BJ (cell line): ENCODE measurements at regions not wholly inside any gene's neighbourhood (a gene's known extent, or its start where the extent isn't known, plus 50 kb on each side); places are given as distances from the start of the nearest gene placed in this dataset.

Experiments used
- CTCF ChIA-PET: fragments of 350-600 bp; formaldehyde crosslinking; extraction: SDS; loops from one replicate; lab custom pipeline; 2021; ENCODE audit warnings: antibody characterized with exemption, inconsistent platforms; lab: Yijun Ruan, JAX
- POLR2A ChIA-PET: fragments of 300-600 bp; sonication (Branson Sonifier 250); formaldehyde crosslinking; extraction: SDS; loops from one replicate; lab custom pipeline; 2021; ENCODE audit warnings: antibody characterized with exemption; lab: Charles Lee
- DNase-seq: peaks from one replicate; pipeline ENCODE4 v3.0.0-alpha.2; 2011; ENCODE audit warnings: low read depth
- H3K27me3 ChIP-seq: 2 replicates; pipeline ENCODE4 v1.6.0; 2011; ENCODE audit warnings: low read length; ENCODE audit not compliant: control insufficient read depth, insufficient read depth
- H3K36me3 ChIP-seq: 2 replicates; pipeline ENCODE4 v1.5.1; 2011; ENCODE audit warnings: low read length; ENCODE audit not compliant: control insufficient read depth, insufficient read depth
- H3K4me3 ChIP-seq: 2 replicates; pipeline ENCODE4 v1.5.1; 2011; ENCODE audit warnings: low read depth, mild to moderate bottlenecking, control low read depth, low read length
- TF ChIP-seq, protein P1 (sequence below): IDR thresholded peaks from 2 replicates; pipeline ENCODE4 v1.5.1; 2011; ENCODE audit warnings: low read depth, mild to moderate bottlenecking, control low read depth, inconsistent platforms, low read length, moderate library complexity; ENCODE audit not compliant: insufficient read depth

DNA sequence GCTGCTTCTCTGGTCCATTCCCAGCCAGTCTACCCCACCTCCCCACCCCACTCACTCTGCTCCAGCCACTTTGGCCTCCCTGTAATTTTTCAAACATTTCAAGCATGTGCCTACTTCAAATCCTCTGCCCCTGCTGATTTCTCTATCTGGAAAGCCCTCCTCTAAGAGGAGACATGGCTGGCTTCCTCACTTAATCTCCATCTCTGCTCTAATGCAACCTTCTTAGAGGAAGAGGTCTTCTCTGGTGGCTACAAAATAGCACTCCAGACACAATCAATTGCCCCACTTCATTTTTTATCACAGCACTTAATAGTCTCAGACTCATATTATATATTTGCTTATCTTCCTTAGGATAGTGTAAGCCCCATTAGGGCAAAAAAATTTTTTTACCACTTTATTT lies 161.1 kb upstream of the SLC39A10 start:
- ChIA-PET POLR2A (no interaction called here), CTCF (no interaction called here)
- Histone ChIP-seq H3K36me3 (no peaks in the 10 kb centered on the region), H3K27me3 (no peaks in the 10 kb centered on the region), H3K4me3 (no peak overlapping the region)
- no peak for DNase-seq
- TF ChIP-seq, protein P1, sequence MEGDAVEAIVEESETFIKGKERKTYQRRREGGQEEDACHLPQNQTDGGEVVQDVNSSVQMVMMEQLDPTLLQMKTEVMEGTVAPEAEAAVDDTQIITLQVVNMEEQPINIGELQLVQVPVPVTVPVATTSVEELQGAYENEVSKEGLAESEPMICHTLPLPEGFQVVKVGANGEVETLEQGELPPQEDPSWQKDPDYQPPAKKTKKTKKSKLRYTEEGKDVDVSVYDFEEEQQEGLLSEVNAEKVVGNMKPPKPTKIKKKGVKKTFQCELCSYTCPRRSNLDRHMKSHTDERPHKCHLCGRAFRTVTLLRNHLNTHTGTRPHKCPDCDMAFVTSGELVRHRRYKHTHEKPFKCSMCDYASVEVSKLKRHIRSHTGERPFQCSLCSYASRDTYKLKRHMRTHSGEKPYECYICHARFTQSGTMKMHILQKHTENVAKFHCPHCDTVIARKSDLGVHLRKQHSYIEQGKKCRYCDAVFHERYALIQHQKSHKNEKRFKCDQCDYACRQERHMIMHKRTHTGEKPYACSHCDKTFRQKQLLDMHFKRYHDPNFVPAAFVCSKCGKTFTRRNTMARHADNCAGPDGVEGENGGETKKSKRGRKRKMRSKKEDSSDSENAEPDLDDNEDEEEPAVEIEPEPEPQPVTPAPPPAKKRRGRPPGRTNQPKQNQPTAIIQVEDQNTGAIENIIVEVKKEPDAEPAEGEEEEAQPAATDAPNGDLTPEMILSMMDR, result no peak

GRCh38 chr2:195495351-195495750 lies 161.7 kb upstream of the SLC39A10 start:
- H3K36me3 ChIP-seq, result no peaks in the 10 kb centered on the region
- H3K27me3 ChIP-seq, result no peaks in the 10 kb centered on the region
- CTCF ChIA-PET, result no interaction called here
- DNase-seq, result no peak
- H3K4me3 ChIP-seq, result no peak overlapping the region
- TF ChIP-seq, protein P1, result no peak
- POLR2A ChIA-PET, result interaction anchor here (0.6 kb wide), 1 partner anchor 44 kb away, joined by 3 read pairs; no protein-coding TSS in a partner anchor

- ChIA-PET CTCF (interaction anchor here (0.6 kb wide), 1 partner anchor 666 kb away, joined by 3 read pairs; no protein-coding TSS in a partner anchor), POLR2A (interaction anchor here (0.6 kb wide), 1 partner anchor 758 kb away, joined by 4 read pairs; no protein-coding TSS in a partner anchor)
- TF ChIP-seq, protein P1, result no peak
- Histone ChIP-seq H3K27me3 (no peaks in the 10 kb centered on the region), H3K4me3 (no peak overlapping the region), H3K36me3 (no peaks in the 10 kb centered on the region)
- no peak for DNase-seq
Measured at GRCh38 chr2:195494451-195494850, 162.6 kb upstream of the SLC39A10 start.

GRCh38 chr2:195493416-195493815 lies 163.6 kb upstream of the SLC39A10 start:
- Histone ChIP-seq H3K4me3 (no peak overlapping the region), H3K27me3 (no peaks in the 10 kb centered on the region), H3K36me3 (no peaks in the 10 kb centered on the region)
- POLR2A ChIA-PET, result no interaction called here
- CTCF ChIA-PET, result no interaction called here
- TF ChIP-seq, protein P1, result no peak
- DNase-seq, result no peak

GRCh38 chr2:195490319-195490718 lies 166.7 kb upstream of the SLC39A10 start:
- ChIA-PET CTCF (interaction anchor here (0.6 kb wide), 1 partner anchor 578 kb away, joined by 3 read pairs; the partner anchor contains the start of gene DNAH7), POLR2A (no interaction called here)
- Histone ChIP-seq H3K27me3 (no peaks in the 10 kb centered on the region), H3K36me3 (no peaks in the 10 kb centered on the region), H3K4me3 (no peak overlapping the region)
- TF ChIP-seq, protein P1, result no peak
- DNase-seq, result no peak
